ENCODE measurements at regions not wholly inside any gene's neighbourhood (a gene's known extent, or its start where the extent isn't known, plus 50 kb on each side); places are given as distances from the start of the nearest gene placed in this dataset.
"Not testable (repeated sequence)": the region's sequence is repeated elsewhere in the genome, so short reads cannot be mapped to it uniquely, and the experiment has no call there.

DNA sequence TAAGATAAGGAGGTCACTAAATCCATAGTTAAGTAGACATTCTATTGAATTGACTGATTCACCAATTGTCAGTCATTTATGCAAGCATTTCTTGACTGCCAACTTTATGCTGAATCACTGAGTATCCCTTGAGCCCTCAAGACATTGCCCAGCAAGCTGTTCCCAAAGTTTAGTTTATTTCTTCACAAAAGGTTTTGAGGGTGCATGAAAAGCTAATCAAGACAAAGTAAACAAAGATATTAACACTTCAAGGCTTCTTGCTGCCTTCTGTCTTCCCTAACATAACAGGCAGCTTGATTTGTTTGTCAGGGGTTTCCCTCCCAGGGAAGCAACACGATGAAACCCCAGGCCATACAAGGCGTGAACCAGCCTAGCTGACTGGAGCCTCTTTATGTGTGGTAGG lies 374.4 kb downstream of the SPRY2 start:
- no peak for DNase-seq

DNA sequence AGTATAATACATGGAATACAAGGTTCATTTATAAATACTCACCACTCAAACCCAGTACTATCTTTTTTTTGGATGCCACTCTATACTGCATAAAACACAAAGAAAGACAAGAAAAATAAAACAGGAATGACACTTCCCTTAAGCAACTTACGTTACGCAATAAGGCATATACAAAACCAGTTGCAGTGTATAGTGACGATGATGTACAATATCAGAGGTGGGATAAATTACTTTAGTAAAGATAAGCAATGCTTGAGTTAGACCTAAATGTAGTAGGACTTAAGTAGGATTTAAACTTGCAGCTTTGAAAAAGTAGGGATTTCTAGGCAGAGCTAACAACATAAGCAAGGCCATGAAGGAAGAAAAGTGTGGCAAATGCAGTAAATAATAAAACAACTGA lies 374.9 kb downstream of the SPRY2 start:
- no peak for DNase-seq

DNA sequence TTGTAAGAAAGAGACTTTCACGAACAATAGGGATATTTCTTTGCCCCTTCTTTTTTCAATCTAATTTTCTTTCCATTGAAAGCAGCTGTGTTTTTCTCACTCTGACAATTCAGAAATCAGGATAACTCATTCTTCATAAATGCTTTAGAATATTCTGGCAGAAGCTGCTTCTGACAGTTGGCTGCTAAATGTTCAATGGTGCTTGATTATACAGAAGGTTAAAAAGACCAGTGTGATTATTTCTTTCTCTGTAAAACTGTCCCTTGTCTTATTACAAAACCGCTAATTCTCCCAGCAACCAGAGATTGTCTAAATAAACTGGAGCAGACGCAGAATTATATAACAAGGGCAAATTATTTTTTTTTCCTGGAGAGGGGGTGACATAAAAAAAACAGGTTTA lies 394.4 kb downstream of the SPRY2 start:
- no peak for DNase-seq

DNA sequence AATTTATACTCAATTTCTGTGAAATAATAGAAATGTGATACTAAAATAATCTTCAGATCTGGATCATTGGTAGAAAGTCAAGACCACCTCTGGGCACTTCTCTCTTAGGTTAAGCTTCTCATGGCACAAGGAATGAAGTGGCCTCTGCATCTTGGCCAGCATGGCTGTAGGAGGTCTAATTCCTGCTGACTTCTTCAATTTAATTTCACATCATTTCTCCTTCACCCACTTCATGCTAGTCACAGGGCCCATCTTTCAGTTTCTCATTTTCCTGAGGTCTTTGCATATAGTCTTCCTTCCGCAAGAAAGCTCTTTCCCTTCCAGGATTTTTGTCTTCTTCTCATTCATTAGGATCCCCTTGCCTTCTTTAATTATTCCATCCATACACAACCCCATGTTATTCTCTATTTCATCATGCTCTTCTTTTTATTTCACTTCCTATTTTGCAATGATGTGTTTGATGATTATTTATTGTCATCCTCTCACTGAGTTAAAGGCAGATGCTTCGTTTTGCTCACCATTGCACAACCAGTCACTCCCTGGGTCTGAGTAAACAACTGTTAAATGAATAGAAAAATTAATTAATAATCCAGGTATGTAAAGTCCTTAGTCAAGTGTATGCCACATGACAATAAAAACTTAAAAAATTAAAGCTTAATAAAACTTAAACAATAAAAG lies 397.4 kb downstream of the SPRY2 start:
- DNase-seq: no peak

DNA sequence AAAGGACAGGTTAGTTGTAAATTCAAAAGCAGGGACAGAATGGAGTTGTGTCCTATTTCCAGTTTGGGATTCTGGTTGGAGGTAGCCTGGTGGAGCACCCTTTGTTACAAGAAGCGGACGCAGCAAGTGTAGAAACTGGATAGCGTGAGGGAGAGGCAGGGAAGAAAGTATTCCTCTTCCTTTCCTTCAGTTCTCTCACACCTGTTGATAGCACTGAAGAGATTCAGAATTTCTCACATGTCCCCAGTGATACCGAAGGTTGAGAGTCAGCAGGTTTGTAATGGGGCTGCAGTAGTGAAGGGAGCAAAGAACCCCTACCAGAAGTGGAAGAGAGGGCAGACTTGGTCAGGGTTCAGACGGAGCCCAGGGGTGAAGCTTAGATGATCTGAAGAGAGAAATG lies 399.2 kb downstream of the SPRY2 start:
- no peak for DNase-seq

DNA sequence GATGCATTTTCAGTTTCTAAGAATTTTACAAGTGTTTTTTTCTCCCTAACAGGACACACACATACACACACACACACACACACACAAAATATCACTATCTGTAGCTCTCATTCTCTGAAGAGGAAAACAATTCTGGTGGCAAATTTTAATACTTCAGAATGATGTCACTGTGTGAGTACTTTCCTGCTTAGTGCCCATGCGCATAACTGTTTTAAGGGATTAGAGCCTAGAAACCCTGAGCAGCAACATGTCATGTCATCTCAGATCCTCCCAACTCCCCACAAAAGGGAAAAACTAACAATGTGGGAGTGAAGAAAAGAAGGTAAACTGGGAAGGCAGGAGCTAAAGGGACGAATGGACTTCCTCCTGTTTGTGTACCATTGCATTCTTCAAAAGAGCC lies 401.2 kb downstream of the SPRY2 start:
- no peak for DNase-seq

DNA sequence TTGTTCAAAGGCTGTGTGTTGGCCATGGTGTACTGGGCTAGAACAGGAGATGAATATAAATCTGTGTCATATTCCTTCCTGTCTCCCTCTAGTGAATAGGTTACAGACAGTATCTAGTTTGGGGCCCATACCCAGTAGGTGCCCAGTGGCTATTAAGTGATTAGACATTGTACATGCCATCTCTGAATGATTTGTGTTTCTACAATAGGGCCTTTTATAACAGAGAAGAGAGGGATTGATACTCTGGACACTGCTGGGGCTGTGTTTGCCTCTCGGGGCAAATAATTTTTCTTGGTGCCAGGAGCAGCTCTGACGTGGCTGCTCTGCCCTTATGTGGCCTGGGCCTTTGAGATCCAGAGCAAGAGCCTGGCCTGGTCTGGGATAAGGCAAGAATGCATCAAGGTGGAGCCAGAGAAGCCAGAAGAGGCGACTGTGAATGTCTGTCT lies 403.1 kb downstream of the SPRY2 start:
- no peak for DNase-seq

DNA sequence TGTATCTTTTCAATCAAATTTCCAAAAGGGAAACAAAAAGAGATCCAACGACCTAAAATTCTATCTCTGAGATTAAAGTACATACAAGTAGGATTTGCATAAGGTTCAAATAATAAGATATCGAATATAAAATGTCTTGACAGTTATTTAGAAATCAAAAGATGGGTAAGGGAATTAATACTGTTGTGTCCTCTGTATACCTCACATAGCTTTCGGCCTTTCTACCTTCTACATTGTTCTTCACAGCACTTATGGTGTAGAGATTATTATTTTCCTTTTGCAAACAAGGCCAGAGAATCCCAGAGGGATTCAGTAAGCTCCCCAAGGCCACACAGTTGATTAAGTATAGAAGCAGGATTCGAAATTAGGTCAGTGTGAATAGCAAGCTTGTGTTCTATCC lies 403.6 kb downstream of the SPRY2 start:
- no peak for DNase-seq

DNA sequence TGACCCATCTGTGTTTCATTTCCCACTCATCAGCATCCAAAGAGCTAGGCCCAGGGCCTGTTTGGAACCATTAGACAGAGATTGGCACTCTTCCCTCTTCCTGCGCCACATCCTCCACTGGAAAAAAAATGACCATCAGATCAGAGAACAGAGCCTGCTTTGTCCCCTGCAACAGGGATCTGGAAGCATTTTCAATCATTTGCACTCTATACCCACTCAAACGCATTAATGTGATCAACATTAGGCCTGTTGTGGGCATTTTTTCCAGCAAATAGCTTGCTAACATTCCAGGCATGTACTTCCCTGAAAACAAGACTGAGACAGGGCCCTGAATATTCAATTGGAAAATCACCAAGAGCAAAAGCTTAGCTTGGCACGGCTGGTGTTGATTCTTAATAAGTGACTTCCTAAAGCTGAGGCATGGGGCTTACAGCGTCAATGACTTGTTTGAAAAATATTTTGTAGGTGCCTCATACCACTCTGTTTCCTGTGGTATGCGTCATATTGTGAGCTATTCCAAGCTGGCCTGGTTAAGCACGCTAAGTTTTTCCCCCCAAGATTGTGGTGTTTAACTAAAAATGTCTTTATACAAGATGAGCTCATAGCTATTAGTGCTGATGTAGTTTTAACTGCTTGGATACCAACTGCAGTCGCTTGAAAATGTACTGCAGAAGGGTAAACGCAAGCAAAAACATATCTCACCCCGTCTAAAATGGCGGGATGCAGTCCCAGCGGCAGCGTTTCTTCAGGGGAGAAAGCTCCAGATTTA lies 404.4 kb downstream of the SPRY2 start:
- DNase-seq: no peak

DNA sequence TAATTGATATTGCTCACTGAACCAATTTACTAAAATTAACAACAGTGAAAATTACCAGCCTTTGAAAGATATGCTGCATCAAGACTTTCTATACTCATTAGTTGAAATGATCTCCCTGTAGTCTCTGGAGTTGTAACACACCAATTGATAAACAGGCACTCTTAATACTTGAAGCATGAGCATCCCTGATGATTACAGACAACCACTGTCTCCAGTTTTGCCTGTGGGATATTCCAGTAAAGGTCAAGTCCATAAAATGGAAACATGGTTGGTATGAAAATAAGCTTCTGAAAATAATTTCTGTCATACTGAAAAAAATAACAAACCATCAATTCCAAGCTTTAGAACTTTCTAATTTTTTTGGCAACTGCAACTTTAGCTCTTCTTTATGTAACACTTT lies 405.8 kb downstream of the SPRY2 start:
- DNase-seq: no peak

DNA sequence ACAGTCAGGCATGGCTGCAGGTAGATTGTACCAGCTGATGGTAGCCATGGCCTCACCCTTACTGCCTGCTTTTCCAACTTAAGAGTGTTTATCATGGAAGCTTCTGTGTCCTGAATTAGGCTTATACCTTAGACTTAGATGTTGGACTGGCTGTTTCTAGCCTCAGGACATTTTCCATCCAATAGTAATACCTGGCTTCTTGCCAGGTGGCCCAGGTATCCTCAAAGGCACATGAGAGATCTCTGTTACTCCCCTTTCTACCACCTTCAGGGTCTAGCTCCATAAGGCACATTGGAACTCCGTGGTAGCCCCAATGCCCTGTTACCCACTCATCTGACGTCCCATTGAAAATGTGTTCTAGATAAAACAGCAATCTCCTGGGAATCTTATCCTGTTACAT lies 407.5 kb downstream of the SPRY2 start:
- no peak for DNase-seq

DNA sequence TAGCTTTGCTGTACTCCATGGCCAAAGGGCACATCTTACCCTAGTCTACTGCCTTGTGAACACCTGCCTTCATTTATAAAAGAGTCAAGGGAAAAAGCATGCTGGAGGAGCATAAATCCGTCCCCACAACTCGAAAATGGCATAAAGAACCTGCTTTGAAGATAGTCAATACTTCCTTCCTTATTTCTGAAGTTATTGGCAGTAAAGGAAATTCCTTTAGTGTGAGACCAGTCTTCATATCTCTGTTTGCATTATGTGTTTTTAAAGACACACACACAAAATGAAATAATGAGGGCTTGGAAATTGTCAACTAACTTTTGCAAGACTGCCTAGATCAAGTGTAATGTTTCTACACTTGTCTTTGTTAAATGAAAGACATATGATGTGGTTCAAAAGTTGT lies 408.4 kb downstream of the SPRY2 start:
- DNase-seq: no peak

DNA sequence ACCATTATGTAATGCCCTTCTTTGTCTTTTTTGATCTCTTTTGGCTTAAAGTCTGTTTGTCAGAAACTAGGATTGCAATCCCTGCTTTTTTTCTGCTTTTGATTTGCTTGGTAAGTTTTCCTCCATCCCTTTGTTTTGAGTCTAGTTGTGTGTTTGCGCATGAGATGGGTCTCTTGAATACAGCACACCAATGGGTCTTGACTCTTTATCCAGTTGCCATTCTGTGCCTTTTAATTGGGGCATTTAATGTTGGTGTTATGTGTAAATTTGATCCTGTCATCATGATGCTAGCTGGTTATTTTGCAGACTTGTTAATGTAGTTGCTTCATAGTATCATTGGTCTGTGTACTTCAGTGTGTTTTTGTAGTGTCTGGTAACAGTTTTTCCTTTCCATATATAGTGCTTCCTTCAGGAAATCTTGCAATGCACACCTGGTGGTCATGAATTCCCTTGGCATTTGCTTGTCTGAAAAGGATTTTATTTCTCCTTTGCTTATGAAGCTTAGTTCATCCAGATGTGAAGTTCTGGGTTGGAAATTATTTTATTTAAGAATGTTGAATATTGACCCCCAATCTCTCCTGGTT lies 416.9 kb downstream of the SPRY2 start:
- DNase-seq: not testable (repeated sequence)

DNA sequence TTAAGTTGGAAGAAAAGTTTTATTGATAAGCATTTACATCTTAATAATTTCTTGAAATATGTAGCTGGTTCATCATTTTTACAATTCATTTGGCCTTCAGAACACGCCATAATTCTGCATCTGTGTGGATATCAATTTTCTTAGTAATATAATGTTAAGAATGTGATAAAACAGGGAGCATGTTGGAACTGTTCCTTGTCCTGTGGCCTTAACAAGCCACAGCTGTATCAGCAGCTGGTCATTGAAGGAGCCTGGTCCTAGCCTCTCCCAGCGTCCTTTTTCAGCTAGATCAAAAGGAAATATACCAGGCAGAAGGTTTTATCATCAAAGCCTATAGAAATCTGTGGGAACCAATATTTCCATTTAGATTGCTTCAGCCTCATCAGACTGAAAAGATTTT lies 421.8 kb downstream of the SPRY2 start:
- DNase-seq: no peak

DNA sequence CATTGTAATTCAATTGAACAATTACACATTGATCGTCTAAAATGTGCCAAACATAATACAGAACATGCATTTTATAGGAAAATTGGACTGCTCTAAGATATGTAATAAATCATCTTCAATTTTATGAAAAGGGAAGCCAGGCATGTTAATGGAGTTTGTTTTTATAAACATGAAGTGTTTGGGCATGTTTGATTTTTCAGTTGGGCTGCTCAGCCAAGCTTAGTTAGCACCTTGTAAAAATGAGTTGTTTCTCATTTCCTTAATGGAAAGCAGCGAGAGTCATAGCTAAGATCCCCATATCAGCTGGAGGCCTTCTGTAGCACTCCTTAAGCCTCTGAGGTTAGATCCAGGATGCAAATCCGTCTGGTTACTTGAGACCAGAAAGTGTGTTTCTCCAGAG lies 422.3 kb downstream of the SPRY2 start:
- no peak for DNase-seq

DNA sequence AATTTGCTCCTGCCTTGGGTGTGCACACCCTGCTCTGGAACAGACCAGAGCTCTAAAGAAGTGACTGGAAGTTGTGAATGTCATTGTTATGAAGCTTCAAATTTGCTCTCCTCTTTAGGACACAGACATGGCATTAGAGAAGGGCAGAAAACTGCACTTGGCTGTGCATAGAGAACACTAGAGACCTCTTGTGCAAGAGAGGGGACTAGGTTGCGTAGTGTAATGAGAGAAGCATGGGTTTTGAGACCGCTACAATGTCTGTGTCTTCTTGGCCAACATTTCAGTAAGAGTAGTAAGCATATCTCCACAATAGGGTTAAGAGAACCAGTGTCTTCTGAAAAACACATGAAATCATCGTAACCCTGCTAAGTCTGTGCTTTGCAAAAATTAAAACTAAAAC lies 423.3 kb downstream of the SPRY2 start:
- no peak for DNase-seq

DNA sequence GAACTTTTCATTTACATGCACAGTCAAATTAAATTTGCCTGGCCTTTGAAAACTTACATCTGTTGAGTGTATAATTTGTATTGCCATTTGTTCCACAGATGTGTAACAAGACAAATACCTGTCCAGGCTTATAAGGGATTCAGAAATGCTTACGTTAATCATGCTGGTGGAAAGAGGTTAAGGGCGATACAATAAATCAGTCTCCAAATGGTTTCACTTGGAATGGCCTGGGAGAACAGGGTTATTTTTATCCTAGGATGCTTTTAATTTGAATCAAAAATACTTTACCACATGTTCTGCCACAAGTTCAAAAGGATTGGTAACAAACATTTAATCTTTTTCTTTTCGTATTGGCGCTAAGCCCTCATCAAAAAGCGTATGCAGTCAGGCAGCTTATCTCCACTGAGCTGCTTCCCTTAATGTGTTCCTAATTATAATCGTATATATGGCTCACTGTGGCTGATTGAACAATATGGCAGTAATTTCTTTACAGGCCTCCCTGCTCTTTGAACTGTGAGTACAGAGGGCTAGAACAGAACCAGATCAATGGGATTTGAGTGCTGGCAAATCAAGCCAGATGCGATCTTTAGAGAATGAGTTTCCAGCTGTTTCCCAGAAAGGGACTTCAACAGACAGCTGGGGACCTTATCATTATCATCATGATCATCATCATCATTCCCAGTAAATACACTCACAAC lies 425.7 kb downstream of the SPRY2 start:
- no peak for DNase-seq

DNA sequence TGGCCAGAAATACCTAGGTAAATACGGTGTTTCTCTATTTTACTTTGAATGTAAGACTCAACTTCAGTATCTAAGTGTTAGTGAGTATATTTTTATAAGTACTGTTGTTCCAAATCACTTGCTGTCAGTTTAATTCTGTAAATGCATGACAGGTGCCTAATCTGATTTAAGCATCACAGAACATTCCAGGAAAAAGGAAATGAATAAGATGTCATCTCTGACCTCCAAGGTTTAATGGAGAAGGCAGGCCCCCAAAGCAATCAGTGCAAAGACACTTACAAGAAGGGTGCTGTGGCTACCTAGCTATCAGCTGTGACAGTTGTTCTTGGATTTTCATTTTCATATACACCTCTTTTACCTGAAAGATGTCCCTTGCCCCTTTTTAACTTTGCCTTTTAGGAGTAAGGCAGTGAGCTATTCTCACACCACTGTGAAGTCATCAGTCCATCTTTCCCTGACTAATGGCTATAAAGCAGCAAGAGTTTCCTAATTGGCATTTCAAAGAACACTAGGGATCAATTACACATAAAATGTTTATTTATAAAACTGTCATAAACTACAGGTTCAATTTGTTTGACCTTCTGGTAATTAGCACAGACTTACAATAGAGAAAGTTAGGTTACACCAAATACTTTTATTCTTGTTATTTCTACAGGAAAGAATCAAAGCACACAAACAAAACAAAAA lies 427.6 kb downstream of the SPRY2 start:
- DNase-seq: no peak

DNA sequence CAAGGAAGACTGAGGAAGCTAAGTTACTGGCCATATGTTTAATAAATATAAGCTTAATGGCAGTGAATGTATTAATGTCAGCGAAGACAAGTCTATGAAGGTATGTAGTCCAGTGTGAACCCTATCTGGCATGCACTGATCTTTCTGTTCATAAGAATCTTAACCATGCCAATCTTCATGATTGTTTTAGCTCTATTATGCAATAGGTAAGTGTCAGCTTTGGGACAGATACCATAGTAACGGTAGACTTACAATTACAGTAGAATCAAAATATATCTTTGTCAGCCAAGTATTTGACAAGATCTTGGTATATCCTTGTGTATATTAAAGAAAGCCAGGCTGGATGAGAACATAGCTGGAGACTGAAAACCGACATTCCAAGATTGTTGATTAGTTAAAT lies 428.5 kb downstream of the SPRY2 start:
- no peak for DNase-seq

DNA sequence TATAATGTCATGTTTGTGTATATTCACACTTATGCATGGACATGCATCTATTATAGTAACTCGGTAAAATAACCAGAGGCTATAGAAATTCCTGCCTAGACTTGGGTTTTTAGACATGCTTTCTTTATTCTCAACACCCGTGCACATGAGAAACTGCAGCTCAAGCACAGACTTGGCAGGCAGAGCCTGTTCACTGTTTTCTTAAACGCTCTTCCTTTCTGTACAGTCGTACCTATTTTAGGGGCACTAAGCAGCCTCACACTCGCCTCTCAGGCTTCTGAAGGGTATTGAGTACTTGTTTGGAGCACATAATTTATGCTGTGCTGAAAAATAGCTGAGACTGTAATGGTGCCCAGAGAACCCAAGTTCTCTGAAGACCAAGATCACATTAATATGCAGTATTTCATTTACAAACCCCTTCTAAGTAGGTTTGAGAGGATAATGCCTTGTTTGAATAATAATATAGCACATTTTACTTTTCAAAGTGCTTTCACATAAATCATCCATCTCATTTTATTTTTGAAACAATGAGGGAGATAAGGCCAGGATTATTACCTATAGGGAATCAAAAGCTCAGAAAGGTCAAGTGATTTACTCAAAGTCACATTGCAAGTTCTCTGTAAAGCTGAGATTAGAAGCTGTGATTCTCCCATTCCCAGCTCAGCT lies 429.9 kb downstream of the SPRY2 start:
- DNase-seq: no peak

DNA sequence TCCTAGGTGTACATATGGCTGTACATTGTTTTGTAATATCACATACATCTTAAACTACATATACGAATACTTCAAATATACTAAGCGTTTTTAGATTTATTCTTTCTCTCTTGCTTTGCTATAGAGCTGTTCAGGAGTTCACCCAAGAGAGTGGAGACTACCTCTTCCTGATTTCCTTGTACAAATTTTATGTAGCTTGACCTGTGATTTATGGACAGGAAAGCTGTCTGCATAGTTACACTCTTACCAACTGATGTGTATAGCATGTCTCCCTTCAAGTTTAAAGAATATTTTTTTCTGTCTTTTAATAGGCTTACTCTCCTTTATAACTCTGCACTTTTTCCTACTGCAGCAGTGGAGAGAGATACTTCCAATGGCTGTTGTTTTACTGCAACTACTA lies 428.7 kb downstream of the NDFIP2 start:
- no peak for DNase-seq

DNA sequence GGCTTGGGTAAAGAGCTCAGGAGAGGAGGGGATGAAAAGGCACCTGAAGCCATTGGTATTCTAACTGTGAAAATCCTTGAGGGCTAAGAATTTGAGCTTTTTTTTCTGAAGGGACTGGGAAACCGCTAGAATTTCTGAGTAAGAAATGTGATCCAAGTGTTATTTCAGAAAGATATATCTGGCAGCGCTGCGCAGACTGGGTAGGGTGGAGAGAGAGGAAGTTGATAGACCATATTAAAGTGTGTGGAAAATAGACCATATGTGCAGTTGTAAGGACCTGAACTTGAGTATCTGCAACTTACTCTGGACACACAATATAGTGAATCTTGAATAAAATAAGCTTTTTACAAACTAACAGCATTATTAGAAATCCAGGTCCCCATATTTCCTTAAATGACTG lies 427.4 kb downstream of the NDFIP2 start:
- DNase-seq: no peak

DNA sequence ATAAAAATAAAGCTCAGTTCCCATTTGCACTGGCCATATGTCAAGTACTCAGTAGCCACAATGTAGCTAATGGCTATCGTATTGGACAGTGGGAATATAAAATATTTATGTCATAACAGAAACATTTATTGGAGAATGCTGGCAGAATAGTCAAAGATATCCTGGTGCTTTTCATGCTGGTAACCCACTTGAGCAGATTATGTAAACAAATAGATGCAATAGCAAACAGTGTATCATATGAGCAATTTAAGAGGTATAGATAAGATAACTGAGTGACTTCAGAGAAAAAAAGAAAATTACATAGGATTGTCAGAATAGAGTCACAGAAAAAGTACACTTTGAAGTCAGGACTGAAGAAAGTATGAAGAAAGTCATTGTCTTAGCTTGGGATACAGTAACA lies 426.6 kb downstream of the NDFIP2 start:
- DNase-seq: no peak
